IPS DF 4.7 (cell line): ENCODE measurements at regions not wholly inside any gene's neighbourhood (a gene's known extent, or its start where the extent isn't known, plus 50 kb on each side); places are given as distances from the start of the nearest gene placed in this dataset.
"Not testable (repeated sequence)": the region's sequence is repeated elsewhere in the genome, so short reads cannot be mapped to it uniquely, and the experiment has no call there.

Source experiments
- DNase-seq: peaks from one replicate; pipeline ENCODE4 v3.0.0-alpha.2; 2013; ENCODE audit warnings: low spot score; ENCODE audit errors: extremely low read depth

- no peak for DNase-seq
Measured at GRCh38 chr4:138449938-138450337, 207.8 kb upstream of the SLC7A11 start.

DNA sequence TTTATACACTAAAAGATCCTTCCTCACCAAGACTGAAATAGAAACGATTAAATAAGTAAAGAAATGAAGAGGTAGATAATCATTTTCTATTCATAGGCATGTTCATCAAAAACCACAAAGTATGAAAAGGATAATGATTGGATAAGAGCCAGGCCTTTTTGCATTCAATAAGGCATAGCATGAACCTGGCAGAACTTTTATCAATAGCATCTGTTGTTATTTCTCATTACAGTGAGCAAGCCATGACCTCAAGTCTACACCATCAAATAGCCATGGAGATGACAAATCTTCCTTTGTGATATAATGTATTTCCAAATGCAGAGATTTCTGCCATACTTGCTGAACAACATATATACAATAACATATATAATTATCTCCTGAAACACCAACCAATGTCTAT is 206.0 kb upstream of the SLC7A11 start:
- no peak for DNase-seq

GRCh38 chr4:138446456-138446855 is 204.3 kb upstream of the SLC7A11 start:
- no peak for DNase-seq

GRCh38 chr4:138445098-138445497 is 202.9 kb upstream of the SLC7A11 start:
- DNase-seq: no peak

DNA sequence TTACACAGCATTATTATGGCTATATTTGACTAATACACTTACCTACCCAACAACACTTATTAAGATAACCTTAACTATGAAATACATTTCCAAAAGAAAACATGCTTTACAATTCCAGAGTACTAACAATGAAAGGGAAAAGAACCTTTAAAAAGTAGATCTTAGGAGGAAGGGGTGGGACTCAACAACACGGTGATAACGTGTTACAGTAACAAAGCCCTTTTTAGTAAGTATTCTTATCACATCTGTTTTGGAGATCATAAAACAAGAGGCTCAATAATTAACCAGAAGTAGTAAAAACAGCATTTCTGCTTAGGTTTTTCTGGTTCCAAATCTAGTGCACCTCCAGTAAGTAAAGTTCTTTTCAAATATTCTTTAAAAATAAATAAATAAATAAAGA is 202.1 kb upstream of the SLC7A11 start:
- DNase-seq: no peak

- DNase-seq: no peak
Measured at GRCh38 chr4:138439143-138439581, 197.0 kb upstream of the SLC7A11 start.

- DNase-seq: no peak
Measured at GRCh38 chr4:138438608-138439007, 196.5 kb upstream of the SLC7A11 start.

- DNase-seq: no peak
Measured at GRCh38 chr4:138437263-138437851, 195.2 kb upstream of the SLC7A11 start.

DNA sequence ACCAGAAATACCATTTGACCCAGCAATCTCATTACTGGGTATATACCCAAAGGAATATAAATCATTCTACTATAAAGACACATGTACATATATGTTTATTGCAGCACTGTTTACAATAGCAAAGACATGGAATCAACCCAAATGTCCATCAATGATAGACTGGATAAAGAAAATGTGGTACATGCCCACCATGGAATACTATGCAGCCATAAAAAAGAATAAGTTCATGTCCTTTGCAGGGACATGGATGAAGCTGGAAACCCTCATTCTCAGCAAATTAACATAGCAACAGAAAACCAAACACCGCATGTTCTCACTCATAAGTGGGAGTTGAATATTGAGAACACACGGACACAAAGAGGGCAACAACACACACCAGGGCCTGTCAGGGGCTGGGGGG is 193.6 kb upstream of the SLC7A11 start:
- not testable (repeated sequence) for DNase-seq

- not testable (repeated sequence) for DNase-seq
Measured at GRCh38 chr4:138435046-138435445, 192.9 kb upstream of the SLC7A11 start.

DNA sequence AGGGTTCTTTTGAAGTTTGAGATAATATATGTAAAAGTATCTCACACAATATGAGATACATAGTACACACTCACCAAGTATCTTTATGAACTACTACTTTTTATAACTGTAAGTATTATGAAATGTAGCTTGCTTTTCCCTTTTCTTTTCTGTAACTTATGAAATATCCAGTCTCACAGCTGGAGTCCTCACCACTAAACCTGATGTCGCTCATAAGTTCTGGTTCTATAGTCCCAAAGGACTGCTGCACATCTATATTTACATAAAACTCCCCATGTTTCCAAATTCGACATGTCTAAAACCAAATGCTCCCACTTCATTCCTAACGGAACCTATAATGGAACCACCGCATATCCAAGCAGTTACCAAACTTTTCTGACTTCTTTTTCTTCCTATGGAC is 186.5 kb upstream of the SLC7A11 start:
- DNase-seq: no peak

GRCh38 chr4:138426786-138427185 is 184.6 kb upstream of the SLC7A11 start:
- DNase-seq: no peak

DNA sequence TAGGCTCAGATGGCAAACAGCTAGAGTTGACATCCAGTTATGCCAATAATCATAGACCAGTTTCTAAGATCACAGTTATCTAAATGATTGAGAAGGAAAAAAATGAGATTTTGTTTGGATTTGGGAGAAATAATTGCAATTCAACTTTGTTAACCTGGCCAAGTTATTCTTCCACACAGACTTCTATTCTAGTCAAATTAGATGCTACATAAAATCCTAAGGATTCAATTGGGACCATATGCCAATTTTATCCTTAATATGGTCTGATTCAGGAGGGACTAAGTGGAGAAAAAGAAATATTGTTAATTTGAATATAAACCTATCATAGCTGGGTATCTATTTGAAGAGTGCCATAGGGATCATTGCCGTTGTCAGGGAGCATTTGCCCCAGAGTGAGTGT is 178.3 kb upstream of the SLC7A11 start:
- no peak for DNase-seq

- DNase-seq: no peak
Measured at GRCh38 chr4:138414202-138414601, 172.1 kb upstream of the SLC7A11 start.

DNA sequence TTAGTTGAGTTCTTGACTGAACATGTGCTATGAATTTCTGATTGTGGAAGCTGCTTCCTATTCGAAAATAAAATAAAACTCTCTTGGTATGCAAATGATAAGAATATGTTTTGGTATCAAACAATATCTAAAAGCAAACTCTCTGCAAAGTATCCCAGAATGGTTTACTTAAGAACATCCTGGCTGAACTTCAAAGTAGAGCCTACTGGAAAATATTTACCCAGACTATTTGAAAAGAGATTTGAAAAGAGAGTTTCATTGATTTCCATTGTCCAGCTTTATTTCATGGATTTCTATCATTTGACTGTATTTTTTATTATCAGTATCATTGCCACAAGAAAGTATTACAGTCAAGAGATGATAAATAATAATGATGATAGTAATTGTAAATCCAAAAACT is 171.1 kb upstream of the SLC7A11 start:
- no peak for DNase-seq

GRCh38 chr4:138412847-138413246 is 170.7 kb upstream of the SLC7A11 start:
- DNase-seq: no peak

DNA sequence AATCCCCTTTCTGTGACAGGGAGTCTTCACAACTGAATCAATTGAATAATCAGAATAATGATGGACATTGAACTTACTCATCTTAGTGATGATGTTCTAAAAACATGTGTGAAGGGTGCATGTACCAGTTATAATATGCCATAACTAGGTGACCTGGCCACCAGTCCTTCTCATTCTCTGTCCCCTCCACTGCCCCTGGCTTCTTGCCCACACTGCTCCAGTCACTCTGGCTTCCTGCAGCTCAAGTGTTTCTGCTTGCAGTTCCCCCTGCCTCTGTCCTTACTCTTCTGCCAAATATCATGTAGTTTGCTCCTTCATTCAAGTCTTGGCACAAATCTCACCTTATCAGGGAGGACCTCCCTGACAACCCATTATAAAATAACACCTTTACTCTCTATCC is 168.1 kb upstream of the SLC7A11 start:
- DNase-seq: no peak

DNA sequence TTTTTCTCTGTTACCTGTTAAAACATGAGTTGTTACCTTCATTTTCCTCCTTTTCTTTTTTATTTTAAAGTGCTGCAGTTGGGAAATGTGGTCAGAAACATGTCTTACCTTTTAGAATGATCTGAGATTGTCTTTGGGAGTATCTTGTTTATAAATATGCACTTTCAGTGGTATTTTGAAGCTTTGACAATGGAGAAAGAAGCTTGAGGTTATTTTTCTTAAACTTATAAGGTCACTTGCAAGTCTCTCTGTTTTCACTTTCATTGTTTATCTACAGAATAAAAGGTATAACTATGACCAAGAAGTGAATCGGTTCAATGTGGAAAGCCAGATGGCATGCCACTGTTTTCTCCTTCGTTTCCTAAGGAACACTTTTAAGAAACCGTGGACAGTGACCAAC is 167.5 kb upstream of the SLC7A11 start:
- no peak for DNase-seq

- DNase-seq: no peak
Measured at GRCh38 chr4:138408758-138409157, 166.6 kb upstream of the SLC7A11 start.

DNA sequence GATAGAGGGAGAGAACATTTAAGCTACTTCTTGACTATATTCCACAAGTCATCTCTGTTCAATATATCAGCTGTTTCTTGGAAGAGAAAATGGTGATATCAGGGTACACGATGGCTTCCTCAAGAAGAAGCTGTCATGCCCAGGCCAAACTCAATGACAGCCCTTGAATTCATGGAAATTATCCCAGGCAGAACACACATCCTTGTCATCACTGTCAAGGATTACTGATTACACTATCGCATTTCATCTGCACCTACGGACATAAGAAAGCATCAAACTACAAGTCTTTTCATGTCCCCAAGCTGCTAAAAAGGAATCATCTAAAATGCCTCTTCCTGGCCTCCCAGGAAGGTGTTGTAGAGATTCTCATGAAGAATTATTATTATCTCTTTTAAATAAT is 165.2 kb upstream of the SLC7A11 start:
- DNase-seq: no peak

DNA sequence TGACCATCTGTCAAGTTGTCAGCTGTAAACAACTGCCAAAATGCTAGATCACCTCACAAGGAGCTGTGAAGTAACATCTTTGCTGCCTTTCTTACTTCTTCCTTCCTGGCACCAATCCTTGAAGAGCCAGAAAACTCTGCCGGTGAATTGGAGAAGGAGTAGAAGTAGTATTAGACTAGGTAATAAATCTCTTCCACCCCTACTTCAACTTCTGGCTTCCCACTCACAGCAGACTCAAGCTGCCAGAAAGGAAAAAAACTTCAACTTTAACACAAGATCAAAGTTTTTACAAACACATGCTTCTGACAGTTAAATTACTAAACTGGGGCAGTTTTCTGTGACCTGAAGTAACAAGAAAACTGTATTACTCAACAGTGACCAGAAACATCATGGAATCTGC is 164.7 kb upstream of the SLC7A11 start:
- no peak for DNase-seq

DNA sequence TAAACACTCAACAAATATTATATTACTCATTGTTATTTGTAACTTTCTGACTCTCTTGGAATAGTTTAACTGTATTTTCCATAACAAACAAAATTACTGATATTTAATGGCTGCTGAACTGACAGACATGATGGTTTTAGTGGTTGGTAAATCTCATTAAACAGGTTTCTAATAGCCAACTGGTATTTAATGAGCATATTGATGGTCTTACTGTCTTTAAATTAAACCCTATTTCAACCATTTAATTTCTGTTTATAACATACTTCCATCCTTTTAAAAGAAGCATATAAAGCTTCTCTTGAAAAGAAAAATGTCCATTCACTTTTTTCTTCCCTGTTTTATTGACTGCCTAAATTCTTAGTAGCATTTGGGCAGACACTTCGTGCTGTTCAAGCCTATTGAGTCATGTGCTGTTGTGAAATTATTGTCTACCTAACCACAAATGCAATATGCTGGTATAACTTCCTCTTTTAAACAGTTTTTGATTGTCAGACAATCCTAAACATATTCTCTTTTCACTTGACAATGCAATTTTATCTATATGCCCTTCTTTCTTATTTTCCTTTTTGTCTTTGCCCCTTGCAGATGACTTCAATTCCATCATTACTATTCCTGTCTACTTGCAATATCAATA is 163.9 kb upstream of the SLC7A11 start:
- DNase-seq: no peak

GRCh38 chr4:138405466-138405891 is 163.3 kb upstream of the SLC7A11 start:
- no peak for DNase-seq
